HG03520 (cell line): ENCODE measurements at regions not wholly inside any gene's neighbourhood (a gene's known extent, or its start where the extent isn't known, plus 50 kb on each side); places are given as distances from the start of the nearest gene placed in this dataset.
"Not testable (repeated sequence)": the region's sequence is repeated elsewhere in the genome, so short reads cannot be mapped to it uniquely, and the experiment has no call there.

Source experiments
- ATAC-seq: cut with Tn5 transposase; IDR thresholded peaks from one replicate; pipeline ENCODE4 v1.9.1; 2021; ENCODE audit warnings: mild to moderate bottlenecking, moderate library complexity; ENCODE audit not compliant: unreplicated experiment

GRCh38 chr22:48737461-48738203 is 1090.0 kb downstream of the BRD1 start:
- no peak for ATAC-seq

GRCh38 chr22:48736593-48737460 is 1090.8 kb downstream of the BRD1 start:
- no peak for ATAC-seq

GRCh38 chr22:48734961-48735360 is 1092.7 kb downstream of the BRD1 start:
- ATAC-seq: no peak

- no peak for ATAC-seq
These were observed 1093.3 kb downstream of the BRD1 start for GRCh38 chr22:48734359-48734758.

- no peak for ATAC-seq
These were observed 1098.0 kb downstream of the BRD1 start for GRCh38 chr22:48729499-48730171.

- no peak for ATAC-seq
These were observed 1100.1 kb downstream of the BRD1 start for GRCh38 chr22:48727454-48728058.

- ATAC-seq: no peak
These were observed 1102.8 kb downstream of the BRD1 start for GRCh38 chr22:48724899-48725298.

- no peak for ATAC-seq
These were observed 1105.0 kb downstream of the BRD1 start for GRCh38 chr22:48722661-48723060.

GRCh38 chr22:48721395-48721669 is 1106.3 kb downstream of the BRD1 start:
- no peak for ATAC-seq

GRCh38 chr22:48720662-48721394 is 1106.8 kb downstream of the BRD1 start:
- ATAC-seq: no peak

- ATAC-seq: no peak
These were observed 1107.6 kb downstream of the BRD1 start for GRCh38 chr22:48719978-48720661.

GRCh38 chr22:48718818-48719500 is 1108.7 kb downstream of the BRD1 start:
- no peak for ATAC-seq

GRCh38 chr22:48717883-48718817 is 1109.5 kb downstream of the BRD1 start:
- ATAC-seq: no peak

- ATAC-seq: no peak
These were observed 1110.4 kb downstream of the BRD1 start for GRCh38 chr22:48717076-48717810.

GRCh38 chr22:48716154-48716553 is 1111.5 kb downstream of the BRD1 start:
- ATAC-seq: not testable (repeated sequence)

GRCh38 chr22:48715511-48715910 is 1112.2 kb downstream of the BRD1 start:
- no peak for ATAC-seq

GRCh38 chr22:48714231-48714630 is 1113.4 kb downstream of the BRD1 start:
- ATAC-seq: no peak
